ENCODE measurements at regions not wholly inside any gene's neighbourhood (a gene's known extent, or its start where the extent isn't known, plus 50 kb on each side); places are given as distances from the start of the nearest gene placed in this dataset.

DNA sequence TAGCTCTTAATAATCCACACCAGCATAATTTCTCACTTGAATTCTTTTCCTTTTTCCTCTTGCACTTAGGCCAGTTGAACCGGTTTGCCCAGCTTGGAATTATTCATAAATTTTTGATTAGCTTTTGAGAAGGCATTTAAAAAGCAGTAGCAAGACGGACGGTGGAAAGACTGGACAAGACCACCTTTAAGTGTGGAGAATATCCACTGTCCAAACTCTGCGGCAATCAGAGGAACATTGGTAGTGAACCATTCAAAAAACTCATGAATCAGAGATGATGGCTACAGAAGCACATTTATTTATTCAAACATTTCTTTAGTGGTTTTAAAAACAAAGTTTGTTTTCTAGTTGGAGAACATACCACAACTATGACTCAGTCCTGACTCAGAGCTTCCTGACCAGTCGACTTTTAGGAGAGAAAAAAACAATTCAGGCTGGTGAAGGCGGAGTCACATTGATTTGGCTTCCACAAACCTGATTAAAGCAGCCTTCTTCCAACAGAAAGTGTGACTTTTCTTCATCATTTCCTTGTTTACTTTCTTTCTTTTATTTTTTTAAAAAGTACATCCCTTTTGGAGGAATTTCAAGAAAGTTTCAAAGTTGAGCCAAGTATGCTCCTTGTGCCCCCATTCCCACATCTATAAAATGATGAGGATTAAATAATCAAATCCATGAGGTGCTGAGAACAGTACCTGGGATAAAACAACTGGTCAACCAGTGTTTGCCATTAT is 128.8 kb downstream of the ADSS2 start:
- no peak overlapping the region for H3K4me2 ChIP-seq (ENCODE audit: low read length)
- no peaks in the 10 kb centered on the region for H3K36me3 ChIP-seq (ENCODE audit: control insufficient read depth, low read length)
- no peak overlapping the region for H3K4me3 ChIP-seq (ENCODE audit: low read length)
- TF ChIP-seq, protein P1, sequence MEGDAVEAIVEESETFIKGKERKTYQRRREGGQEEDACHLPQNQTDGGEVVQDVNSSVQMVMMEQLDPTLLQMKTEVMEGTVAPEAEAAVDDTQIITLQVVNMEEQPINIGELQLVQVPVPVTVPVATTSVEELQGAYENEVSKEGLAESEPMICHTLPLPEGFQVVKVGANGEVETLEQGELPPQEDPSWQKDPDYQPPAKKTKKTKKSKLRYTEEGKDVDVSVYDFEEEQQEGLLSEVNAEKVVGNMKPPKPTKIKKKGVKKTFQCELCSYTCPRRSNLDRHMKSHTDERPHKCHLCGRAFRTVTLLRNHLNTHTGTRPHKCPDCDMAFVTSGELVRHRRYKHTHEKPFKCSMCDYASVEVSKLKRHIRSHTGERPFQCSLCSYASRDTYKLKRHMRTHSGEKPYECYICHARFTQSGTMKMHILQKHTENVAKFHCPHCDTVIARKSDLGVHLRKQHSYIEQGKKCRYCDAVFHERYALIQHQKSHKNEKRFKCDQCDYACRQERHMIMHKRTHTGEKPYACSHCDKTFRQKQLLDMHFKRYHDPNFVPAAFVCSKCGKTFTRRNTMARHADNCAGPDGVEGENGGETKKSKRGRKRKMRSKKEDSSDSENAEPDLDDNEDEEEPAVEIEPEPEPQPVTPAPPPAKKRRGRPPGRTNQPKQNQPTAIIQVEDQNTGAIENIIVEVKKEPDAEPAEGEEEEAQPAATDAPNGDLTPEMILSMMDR (IDR thresholded peaks at IDR 0.05; ENCODE audit: low read depth, low read length, poor library complexity, severe bottlenecking): no peak
- no peak for TF ChIP-seq EZH2phosphoT487 (IDR thresholded peaks at IDR 0.05; ENCODE audit: borderline replicate concordance, low read length)
- no peaks in the 10 kb centered on the region for H3K9me3 ChIP-seq (ENCODE audit: control insufficient read depth, insufficient read depth, low read length)
- peaks cover 19% of the 10 kb centered on the region for H3K4me1 ChIP-seq (ENCODE audit: control insufficient read depth, low read length)
- no peaks in the 10 kb centered on the region for H3K9me2 ChIP-seq (replicated peaks; ENCODE audit: control insufficient read depth, low read length)
- H3F3A ChIP-seq (ENCODE audit: control insufficient read depth, insufficient read depth): no peaks in the 10 kb centered on the region
- no peaks in the 10 kb centered on the region for H4K20me1 ChIP-seq (ENCODE audit: control insufficient read depth, insufficient read depth, low read depth, low read length)
- no peaks in the 10 kb centered on the region for H3K79me2 ChIP-seq (ENCODE audit: control insufficient read depth, low read length)
- H3K27me3 ChIP-seq (ENCODE audit: control insufficient read depth, low read length): no peaks in the 10 kb centered on the region
- H3K27ac ChIP-seq (ENCODE audit: low read depth, low read length): no peak overlapping the region

DNA sequence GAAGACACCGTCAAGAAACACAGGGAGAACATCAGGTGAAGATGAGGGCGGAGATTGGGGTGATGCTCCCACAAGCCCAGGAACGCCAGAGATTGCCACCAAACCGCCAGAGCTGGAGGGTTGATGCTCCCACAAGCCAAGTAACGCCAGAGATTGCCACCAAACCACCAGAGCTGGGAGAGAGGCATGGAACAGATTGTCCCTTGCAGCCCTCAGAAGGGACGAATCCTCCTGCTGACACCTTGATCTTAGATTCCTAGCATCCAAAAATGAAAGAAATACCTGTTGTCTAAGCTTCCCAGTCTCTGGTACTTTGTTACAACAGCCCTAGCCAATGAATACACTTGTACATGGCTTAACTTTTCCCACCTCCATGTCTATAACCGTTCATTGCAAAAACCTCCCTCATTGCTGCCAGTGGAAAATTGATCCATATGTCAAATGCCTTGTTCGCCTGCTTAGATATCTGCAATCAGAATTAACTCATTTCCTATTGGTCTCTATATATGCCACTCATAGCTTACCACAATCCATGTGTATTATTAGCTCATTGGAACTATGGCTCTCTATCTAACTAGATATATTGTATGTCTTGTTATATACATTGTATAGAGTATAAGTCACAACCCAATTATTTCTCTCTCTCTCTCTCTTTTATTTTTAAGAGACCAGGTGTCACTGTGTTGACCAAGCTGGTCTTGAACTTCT is 127.4 kb downstream of the ADSS2 start:
- Histone ChIP-seq H3K4me3 (ENCODE audit: low read length) (no peak overlapping the region), H3K4me2 (ENCODE audit: low read length) (no peak overlapping the region), H3K9me2 (replicated peaks; ENCODE audit: control insufficient read depth, low read length) (no peaks in the 10 kb centered on the region), H3K79me2 (ENCODE audit: control insufficient read depth, low read length) (no peaks in the 10 kb centered on the region), H4K20me1 (ENCODE audit: control insufficient read depth, insufficient read depth, low read depth, low read length) (no peaks in the 10 kb centered on the region), H3K4me1 (ENCODE audit: control insufficient read depth, low read length) (peaks cover 17% of the 10 kb centered on the region), H3F3A (ENCODE audit: control insufficient read depth, insufficient read depth) (no peaks in the 10 kb centered on the region), H3K27ac (ENCODE audit: low read depth, low read length) (no peak overlapping the region), H3K36me3 (ENCODE audit: control insufficient read depth, low read length) (no peaks in the 10 kb centered on the region), H3K27me3 (ENCODE audit: control insufficient read depth, low read length) (no peaks in the 10 kb centered on the region), H3K9me3 (ENCODE audit: control insufficient read depth, insufficient read depth, low read length) (no peaks in the 10 kb centered on the region)
- TF ChIP-seq, protein P1 (IDR thresholded peaks at IDR 0.05; ENCODE audit: low read depth, low read length, poor library complexity, severe bottlenecking): no peak
- TF ChIP-seq EZH2phosphoT487 (IDR thresholded peaks at IDR 0.05; ENCODE audit: borderline replicate concordance, low read length): no peak

DNA sequence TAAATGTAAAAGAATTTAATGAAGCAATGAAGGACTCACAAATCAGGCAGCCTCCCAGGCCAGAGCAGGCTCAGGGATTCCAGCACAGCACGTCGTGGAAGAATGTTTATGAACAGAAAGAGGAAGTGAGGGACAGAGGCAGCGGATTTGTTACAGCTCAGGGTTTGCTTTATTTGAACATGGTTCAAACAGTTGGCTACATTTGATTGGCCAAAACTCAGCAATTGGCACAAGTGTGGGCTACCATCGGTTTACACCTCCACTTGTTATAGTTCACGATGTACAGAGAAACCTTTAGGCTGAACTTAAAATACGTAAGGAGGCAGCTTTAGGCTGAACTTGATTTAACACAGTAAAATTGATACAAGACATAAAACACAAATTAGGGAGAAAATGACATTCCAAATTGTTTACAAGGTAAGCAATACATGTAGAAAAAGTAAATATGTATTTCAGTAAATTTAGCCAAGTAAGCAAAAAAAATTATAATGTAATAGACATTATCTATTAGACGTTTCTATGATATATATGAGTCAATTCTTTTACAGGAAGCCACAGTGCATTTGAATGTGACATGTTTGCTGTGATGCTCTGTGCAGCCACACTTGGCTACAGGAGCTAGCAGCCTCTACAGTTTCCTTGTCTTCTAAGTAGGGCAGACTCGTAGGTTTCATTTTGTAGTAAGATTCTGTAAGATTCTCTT is 126.5 kb downstream of the ADSS2 start:
- H4K20me1 ChIP-seq (ENCODE audit: control insufficient read depth, insufficient read depth, low read depth, low read length): no peaks in the 10 kb centered on the region
- no peaks in the 10 kb centered on the region for H3F3A ChIP-seq (ENCODE audit: control insufficient read depth, insufficient read depth)
- peaks cover under 1% of the 10 kb centered on the region; the same call in 1 of the 2 replicates for H3K27me3 ChIP-seq (ENCODE audit: control insufficient read depth, low read length)
- no peak overlapping the region for H3K27ac ChIP-seq (ENCODE audit: low read depth, low read length)
- no peak overlapping the region for H3K4me3 ChIP-seq (ENCODE audit: low read length)
- no peak overlapping the region for H3K4me2 ChIP-seq (ENCODE audit: low read length)
- TF ChIP-seq, protein P1 (IDR thresholded peaks at IDR 0.05; ENCODE audit: low read depth, low read length, poor library complexity, severe bottlenecking): no peak
- no peak for TF ChIP-seq EZH2phosphoT487 (IDR thresholded peaks at IDR 0.05; ENCODE audit: borderline replicate concordance, low read length)
- no peaks in the 10 kb centered on the region for H3K36me3 ChIP-seq (ENCODE audit: control insufficient read depth, low read length)
- peaks cover 9% of the 10 kb centered on the region; the same call in 1 of the 2 replicates for H3K4me1 ChIP-seq (ENCODE audit: control insufficient read depth, low read length)
- H3K9me3 ChIP-seq (ENCODE audit: control insufficient read depth, insufficient read depth, low read length): no peaks in the 10 kb centered on the region
- H3K9me2 ChIP-seq (replicated peaks; ENCODE audit: control insufficient read depth, low read length): no peaks in the 10 kb centered on the region
- H3K79me2 ChIP-seq (ENCODE audit: control insufficient read depth, low read length): no peaks in the 10 kb centered on the region
